Left cardiac atrium (tissue), 4 donors: ENCODE measurements at regions not wholly inside any gene's neighbourhood (a gene's known extent, or its start where the extent isn't known, plus 50 kb on each side); places are given as distances from the start of the nearest gene placed in this dataset.

Experiments
- ATAC-seq, 2 donors: fragments of 200-7000 bp; cut with Tn5 transposase; one replicate each; pipeline ENCODE4 v1.9.1; 2020; ENCODE audit warnings: mild to moderate bottlenecking in 2 of 2, moderate library complexity in 2 of 2
- DNase-seq: peaks from one replicate; pipeline ENCODE4 v3.0.0-alpha.2; 2020
- intact Hi-C, 2 donors: fragments of 100-400 bp; cut with DNase I; formaldehyde crosslinking; loops; one replicate each; pipeline versions ENCODE4 v1.14.1 to v1.15.1; 2022 to 2023
- donor health status: DM: no; HTN: yes; CAD: no.
- donor health status: DM: no; HTN: yes; CAD: no; lungs with severe emphysema.
- donor health status: DM: yes; HTN: yes; CAD: no.
- donor health status: Dilated cardiomyopathy.

DNA sequence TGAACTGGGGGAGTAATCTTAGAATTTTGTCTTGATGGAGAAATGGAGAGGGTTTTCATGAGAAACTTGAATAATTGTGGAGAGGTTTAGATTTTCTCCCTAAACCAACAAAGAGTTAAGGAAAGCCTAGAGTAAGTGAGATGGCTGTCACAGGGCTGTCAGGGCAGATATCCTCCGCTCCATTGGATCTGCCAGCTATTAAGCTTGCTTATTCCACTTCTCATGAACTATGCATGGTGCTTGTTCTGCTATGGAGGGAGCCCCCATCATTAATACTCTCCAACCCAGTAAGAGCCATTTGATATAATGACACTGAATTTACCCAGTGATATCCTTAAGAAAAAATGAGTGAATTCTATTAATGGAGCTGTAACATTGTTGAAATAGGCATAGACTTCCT is 342.8 kb upstream of the MTNR1B start:
- ATAC-seq (no peak), DNase-seq (no peak)
- intact Hi-C loops = no loop called here

DNA sequence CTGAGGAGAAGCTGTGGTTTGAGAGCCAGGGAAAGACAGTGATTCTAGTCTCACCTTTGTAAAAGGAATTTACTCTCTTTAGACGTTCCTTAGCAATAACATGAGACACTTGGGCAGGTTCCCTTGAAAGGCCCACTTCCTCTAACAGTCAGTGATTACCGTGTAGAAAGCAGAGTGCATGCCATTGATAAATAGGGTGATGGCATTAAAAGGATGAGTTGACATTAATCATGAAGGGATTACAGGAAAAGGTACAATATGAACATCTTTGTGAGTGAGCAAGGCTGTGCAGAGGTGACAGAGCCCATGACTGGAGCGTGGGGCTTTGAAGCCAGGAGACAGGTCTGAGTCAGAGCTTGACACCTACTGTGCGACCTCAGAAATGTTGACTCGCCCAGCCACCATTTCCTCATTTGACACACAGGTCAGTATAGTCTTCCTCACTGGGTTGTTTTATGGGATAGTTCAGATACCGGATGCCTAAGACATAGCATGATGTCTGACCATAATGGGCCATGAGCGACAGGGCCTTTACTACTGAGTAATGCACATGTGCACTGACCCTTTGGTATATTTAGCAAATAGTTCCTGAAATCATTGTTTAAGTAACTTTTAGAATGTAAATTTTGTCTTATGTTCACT is 341.7 kb upstream of the MTNR1B start:
- no peak for ATAC-seq
- no peak for DNase-seq
- intact Hi-C loops = no loop called here

DNA sequence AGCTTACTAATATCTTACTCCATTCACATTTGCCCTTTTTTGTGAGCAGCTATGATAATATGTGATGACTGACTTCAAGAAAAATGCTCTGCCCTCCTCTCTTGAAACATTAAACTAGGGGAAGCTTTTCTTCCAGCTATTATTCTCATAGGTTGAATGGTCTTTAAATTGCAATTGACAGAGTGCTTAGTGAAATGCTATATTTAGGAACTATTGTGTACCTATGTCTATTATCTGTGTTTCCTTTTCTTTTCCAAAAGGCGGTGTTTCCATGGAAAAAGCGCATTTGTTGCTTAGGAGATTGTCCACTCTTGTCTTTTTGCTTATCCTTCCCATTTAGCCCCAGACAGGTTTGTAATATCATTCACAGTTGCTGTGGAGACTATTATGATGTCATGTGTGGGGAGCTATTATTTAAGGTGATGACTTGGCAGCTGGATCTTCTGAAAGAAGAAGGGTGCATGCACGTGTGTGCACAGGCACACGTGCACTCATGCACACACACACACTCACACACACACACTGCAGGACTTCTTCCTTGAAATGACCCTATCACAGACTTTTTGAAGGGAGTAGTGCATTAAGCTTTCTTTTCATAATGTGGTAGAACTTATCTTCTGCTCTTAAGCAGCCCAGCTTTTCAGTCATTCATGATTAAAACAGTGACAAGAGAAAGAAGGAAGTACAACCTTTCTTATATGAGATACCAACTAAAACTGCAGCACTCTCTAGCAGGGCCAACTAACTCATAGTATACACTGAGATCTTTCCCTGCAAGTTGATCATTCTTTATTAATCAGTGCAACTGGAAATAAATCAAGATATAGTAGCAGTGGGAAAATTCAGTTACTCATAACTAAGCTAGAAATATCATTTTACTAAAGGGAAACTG is 340.8 kb upstream of the MTNR1B start:
- ATAC-seq (no peak), DNase-seq (no peak)
- intact Hi-C loops = no loop called here

DNA sequence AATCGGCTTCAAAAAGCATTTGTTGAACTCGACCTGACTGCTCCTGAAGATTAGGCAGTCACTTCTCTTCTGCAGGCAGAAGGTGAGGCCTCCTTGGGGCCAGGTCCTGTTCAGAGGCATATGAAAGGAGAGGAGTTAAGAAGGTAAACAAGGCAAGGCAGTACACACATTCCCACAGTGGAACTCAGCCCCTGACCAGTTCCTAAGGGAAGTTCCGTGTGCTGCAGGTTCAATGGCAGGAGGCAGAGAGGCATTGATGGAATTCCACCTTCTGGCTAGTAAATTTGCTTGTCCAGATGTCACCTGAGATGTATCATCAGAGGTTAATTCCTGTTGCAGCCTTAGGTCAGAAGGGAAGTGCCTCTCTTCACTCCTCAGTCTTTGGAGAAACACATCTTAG is 337.0 kb upstream of the MTNR1B start:
- DNase-seq (no peak), ATAC-seq (no peak)
- intact Hi-C loops = no loop called here

DNA sequence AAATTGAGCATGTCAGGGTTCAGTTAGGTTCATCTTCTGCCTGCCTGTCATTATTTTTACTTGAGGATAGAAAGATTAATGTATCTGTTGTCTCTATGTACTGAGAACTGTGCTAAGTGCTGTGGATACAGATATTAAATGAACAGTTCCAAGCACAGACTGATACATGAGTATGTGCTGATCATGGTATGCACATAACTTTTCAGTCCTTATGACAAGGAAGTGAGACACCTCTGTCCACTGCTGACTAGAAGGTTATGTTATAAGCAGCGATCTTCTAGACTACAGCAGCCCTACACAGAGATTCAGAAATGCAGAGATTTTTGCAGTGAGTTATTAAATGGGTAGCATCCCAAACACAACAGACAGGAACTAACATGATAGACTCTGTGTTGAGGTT is 335.6 kb upstream of the MTNR1B start:
- DNase-seq (no peak), ATAC-seq (no peak)
- intact Hi-C loops = no loop called here

DNA sequence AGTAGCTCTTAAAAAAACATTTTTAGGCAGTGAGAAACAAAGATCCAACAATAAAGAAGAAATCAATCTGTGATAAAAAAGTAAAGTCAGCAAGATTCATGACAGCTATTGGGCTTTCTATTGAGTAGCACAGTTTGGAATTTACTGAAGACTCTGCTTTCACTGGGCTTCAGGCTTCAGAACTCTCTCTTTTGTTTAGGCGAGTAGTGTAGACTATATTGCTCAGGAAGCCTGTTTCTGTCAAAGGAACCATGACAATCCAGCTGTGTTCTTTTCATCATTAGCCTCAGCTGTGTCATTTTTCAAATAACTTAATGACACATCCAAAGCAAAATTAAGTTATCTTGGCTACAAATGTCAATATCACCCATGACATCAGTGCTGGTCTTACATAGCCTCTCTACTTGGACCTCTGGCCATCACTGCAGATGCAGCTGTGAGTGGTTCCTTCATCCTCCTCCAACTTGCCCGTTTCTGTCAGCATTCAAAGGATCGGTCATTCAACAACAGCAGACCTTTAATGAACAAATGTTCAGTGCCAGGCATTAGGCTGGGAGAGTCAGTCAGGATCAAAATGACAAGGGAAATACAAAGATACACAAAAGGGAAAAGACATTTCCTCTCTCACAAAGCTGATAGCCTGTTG is 332.8 kb upstream of the MTNR1B start:
- no peak for ATAC-seq
- no peak for DNase-seq
- intact Hi-C loops = no loop called here

DNA sequence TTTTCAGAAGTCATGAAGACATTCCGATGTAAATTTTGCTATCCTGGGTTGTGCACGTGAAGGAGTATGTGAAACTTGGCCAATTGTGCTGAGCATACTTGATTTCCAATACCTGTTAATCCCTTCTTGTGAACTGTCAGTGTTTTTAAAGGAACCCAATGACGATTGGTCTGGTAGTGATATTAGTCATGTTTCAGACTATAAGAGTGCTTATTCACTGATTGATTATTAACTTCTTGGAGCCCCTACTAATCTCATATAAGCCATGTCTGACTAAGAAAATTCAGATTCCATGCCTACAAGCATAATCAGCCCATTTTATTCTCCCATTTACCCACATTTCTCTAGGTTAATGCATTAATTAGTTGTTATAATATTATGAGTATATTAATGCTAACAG is 330.8 kb upstream of the MTNR1B start:
- DNase-seq (no peak), ATAC-seq (no peak)
- intact Hi-C loops = no loop called here

DNA sequence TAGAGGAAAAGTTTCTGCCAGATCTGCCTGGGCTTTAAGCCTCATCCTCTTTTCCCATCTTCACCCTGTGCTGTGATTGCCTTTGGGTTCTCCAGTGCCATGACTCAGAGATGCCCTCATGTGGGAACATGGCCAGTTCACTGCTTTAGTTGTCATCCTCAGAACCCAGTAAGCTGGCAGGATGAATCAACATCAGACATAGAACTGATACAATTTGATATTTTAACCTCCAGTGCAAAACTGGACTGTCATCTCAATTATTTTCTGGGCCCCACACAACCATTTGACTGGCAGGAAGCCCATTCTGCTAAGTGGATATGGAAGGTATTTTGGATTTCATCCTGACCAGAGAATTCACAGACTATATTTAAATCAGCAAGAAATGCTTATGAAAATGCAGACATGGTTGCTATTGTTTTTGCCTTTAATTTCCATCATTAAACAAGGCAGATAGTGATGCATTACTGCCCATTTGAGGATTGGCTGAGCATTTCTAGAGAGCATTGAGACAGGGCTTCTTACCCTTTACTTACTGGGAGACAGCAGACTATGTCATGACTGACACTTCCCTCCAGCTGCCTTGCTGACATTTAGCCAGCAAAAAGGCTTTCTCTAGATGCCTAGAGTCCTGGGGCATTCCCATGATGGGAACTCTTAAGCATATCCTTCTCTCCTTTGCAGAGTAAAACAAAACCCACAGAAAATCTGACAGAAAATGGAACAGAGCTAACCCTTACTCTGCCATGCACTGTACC is 327.1 kb upstream of the MTNR1B start:
- ATAC-seq = peak; percentile 84 to 91
- DNase-seq = no peak

DNA sequence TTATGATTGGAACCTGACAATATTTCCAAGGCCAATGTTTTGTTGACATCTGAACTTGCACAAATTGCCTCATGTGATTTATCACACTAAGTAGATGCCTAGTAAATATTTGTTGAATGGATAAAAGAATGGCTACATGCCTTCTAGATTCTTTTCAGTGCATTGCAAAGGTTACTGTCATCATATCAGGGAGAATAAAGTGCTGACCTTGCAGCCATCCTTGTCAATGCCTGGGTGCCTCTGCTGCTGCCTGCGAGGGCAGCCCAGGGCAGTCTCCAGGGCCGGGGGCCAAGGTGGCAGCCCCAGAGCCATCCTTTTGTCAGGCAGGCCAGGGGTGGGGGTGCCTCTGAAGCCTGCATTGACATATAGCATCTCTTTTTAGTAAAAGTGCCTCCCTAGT is 325.6 kb upstream of the MTNR1B start:
- intact Hi-C loops = no loop called here
- ATAC-seq (no peak), DNase-seq (no peak)

More for the DNA sequence above, 327.1 kb upstream of the MTNR1B start:
- intact Hi-C loops = no loop called here

DNA sequence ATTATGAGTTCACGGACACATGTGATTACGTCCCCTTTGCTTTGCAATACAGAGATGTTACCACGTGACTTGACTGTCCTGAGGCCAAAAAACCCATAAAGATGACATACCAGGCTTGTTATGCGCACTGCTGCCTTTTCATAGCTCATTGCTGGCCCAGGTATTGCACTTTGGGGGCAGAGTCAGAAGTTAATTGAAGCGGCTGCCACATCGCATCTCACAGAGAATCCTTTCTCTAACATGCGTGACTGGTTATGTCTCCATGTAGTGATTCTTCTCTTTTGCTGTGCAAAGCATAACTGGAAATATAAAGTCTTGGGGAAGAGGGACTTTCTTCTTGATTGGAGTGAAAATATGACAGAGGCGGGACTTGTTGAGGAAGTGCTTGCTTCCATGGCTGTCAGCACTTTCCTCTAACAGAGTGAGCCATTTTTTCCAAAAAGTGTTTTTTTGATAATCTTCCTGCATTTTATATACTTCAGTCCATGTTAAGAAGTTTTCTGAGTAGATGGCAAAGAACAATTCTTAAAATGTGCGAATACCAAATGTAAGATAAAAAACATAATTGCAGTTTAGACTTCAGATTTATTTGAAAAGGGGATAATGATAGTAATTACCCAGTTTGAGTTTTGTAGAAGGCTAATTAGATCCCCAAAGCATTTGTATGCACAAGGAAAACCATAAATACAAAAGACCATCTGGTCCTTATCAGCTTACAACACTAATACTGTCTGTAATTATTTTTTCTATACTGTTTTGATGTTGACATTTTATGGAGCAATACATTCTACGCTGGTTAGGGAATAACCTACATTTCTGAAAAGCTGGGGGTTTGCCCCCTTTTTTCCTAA is 324.6 kb upstream of the MTNR1B start:
- intact Hi-C loops = no loop called here
- ATAC-seq (no peak), DNase-seq (no peak)

DNA sequence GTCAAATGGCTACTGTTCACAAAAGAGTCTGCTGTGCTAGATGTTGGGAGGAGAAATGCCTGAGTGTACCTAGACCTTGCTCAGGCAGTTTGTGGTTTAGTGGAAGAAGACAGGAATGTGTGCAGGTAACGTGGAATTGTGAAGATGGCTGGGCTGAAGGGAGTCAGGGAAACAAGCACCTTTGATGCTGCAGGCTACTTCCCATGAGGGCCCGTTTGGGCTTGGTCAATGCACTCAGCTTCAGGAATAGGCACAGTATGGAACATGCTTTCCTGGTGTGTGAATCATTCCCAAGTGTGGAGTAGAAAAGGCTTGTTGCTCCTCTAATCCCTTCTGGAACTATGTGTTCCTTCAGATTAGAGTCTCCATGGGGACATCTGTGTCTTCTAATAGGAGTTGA is 318.3 kb upstream of the MTNR1B start:
- intact Hi-C loops = no loop called here
- ATAC-seq (no peak), DNase-seq (no peak)

DNA sequence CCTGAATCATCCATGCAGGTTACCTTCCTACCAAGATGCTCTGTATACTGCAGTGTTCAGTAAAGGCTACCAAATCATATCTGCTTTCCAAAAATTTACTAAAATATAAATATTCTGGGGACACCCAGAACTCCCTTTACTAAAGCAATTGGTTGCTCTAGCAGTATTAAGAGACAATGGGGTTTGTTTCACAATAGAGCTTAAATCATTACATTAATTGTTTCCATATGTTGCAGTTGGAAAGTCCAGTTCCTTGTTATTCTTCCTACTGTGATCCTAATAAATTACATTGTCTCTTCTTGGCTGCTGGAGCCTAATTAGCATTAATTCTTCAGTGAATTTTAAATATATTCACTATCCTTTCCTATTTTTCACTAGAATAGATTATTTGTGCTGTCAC is 316.0 kb upstream of the MTNR1B start:
- intact Hi-C loops = no loop called here
- DNase-seq (no peak), ATAC-seq (no peak)

DNA sequence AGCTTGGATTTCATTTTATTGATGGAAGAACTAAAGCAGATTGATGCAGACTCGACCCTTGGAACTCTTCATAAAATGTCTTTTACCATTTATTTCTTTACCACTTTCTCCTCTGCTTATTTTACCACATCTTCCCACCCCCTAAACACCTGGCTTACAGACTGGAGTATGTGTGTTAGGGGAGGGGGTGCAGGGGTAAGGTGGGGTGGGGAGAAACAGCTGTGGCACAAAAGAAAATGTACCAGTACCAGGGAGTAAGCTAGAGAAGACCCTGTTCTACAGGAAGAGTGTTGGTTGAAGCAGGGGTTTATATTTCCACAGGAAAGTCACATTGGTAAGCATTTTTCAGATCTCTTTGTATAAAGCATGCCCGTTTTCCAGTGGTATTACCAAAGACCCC is 312.7 kb upstream of the MTNR1B start:
- DNase-seq (no peak), ATAC-seq (no peak)
- intact Hi-C loops = no loop called here

DNA sequence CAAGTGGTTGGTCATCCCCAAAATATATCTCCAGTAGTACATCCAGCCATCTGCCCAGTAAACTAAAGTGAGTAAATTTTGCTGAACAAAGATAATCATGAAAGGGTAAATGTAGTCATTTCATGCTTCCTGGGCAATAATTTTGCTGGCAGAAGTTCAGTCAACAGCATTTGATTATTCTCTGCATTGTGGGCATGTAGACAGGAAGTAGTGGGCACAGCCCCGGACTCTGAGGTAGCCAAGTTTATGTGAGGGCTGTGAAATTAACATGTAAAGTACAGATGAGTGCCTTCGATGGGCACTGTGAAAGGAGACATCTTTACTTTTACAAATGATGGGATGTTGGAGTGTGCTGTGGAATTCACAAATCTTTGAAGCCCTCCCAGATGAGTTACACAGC is 312.2 kb upstream of the MTNR1B start:
- DNase-seq (no peak), ATAC-seq (no peak)
- intact Hi-C loops = no loop called here

DNA sequence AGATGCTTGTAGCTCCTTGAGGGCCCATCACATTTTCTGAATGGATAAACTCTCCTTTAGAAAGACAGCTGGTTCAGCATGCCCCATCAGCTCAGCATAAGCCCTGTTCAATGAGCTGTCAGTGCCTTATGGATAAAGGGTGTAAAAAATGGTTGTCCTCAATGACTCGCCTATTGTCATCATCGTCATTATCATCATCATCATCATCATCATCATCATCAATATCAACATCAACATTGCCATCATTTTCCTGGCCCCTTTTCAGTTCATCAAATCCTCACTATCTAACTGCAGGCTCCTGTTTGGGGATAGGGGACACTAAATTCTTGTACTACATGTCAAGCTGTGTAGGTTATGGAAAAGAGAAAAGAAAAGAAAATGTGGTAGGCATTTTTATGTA is 310.7 kb upstream of the MTNR1B start:
- intact Hi-C loops = no loop called here
- DNase-seq (no peak), ATAC-seq (no peak)

DNA sequence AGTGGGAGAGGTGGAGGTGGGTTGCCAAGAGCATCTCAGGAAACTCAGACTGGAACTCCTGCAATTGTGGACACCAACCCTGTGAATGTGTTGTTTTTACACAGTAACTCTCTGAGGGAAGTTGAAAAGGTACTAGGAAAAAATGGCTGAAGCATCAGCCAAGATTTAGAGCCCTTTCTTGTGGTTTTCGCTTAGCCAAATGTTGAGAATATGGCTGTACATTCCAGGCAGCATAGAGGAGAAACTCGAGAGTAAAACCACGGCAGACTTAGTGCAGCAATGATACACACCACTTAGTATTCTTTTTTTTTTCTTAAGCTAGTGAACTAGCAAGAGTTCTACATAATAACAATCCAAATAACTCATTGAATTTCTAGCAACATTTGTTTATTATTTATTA is 309.7 kb upstream of the MTNR1B start:
- ATAC-seq (no peak), DNase-seq (no peak)
- intact Hi-C loops = no loop called here

DNA sequence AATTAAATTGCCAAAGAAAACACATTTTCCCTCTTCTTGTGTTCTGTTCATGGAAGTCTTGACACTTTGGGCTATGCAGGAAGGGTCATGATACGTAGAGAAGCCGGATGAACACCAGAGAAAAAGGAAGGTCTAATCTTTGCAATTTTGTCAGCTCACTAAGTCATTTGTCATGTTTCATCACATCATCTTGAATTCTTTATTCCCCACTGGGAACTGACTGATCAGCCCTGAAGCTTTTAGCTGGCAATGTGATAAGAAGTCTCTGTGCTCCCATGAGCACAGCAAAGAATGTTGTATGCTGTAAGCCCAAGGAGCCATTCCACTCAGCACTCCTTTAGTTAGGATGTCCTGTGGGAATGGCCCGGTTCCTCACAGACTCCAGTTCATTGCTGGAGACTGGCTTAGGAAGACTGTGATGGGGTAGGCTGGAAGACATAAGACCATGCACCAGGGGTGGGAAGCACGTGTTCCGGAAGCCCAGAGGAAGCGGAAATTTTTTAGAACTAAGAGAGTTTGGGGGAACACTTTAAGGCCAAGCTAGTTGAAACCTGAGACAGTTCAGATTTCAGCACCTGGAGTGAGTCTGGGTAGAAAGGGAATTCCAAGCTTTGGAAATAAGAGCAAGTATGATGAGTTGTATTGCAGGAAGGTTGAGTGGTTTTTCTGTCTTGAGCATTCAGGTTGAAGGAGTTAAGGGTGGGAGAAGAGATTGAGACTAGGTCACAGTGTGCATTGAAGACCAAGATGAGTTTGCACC is 306.7 kb upstream of the MTNR1B start:
- DNase-seq (no peak), ATAC-seq (no peak)
- intact Hi-C loops = no loop called here

DNA sequence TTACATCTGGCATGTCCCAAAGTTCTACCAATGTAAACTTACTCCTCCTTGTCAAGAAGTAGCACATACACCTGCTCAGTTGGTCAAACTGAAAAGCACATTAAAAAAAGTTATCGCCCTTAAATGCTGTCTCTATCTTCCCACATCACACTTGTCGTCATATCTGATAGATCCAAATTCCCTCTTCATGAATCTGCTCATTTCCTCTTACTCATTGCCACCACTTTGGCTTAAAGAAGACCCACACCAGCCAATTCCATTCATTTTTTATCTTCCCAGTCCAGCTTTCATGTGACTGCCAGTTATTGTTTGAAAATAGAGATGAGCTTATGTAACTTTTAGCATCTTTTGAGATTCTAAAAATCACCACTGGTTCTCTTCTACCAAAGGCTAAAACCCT is 305.9 kb upstream of the MTNR1B start:
- intact Hi-C loops = no loop called here
- ATAC-seq (no peak), DNase-seq (no peak)
